AML-193 (cell line): ENCODE measurements at regions not wholly inside any gene's neighbourhood (a gene's known extent, or its start where the extent isn't known, plus 50 kb on each side); places are given as distances from the start of the nearest gene placed in this dataset.

Experiments used
- DNase-seq, 2 experiments: peaks; one replicate each; lab custom pipeline; 2025; lab: John Stamatoyannopoulos, UW

GRCh38 chr2:18651842-18652774 lies 62.7 kb upstream of the NT5C1B start:
- no peak for DNase-seq

DNA sequence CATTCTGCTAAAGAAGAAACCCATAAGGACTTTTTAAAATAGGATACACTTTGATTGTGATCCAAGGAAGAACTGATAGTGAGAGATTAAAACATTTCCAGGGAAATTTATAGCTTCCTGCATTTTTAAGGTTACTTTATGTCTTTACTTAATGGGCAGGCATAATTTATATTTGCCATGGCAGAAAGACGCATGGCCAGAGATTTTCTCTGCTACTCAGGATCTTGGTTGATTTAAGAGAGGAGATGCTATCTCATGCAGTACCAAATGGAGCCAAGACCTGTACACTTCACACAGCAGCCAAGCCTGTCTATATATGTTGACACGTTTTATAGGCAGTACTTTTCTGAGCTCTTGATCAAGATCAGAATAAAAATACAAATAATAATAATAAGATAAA lies 60.9 kb upstream of the NT5C1B start:
- DNase-seq: no peak

DNA sequence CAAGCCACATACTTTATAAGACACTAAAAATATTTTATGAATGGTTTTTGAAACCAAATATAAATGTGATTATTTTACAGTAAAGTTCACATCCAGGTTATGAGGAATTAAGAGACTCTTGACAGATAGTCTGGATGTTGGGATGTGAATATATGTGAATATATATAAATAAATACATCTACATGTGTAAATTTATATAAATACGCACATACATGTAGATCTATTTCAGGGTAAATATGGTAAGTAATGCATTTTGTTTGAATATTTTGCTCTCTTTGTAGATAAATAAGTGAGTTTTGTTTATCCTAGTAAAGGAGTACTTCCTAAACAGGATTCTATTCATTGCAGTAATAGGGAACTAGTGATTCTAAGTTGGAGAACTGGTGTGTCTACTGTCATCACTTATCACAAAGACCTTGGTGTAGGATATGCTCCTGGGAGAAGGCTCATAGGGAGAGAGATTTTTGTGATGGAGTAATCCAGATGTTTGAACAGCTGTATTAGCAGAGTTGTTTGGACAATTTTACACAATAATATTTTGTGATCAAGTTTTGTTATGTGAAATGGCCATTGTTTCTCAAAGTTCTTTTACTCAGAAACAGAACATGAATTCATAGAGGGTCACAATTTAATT lies 60.2 kb upstream of the NT5C1B start:
- no peak for DNase-seq

DNA sequence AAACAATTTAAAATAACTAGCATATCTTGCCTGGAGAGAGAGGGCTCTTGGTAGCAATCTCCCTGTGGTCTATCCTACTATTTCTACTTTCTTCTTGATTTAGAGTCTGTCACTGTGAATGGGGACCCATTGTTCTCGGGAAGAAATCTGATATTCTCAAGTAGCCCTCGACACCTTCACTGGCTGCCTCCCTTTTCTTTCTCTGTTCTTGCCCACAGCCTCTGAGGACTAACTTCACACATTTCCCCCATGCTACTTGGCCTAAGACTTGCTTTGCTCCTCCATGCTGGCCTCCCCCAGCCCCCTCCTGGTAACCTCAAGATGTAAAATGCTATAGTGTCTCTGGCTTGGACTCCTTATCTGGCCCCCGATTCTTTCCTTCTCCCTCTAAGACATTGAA lies 58.8 kb upstream of the NT5C1B start:
- DNase-seq: no peak

GRCh38 chr2:18647731-18648130 lies 58.4 kb upstream of the NT5C1B start:
- DNase-seq: no peak

- no peak for DNase-seq
Measured at GRCh38 chr2:18645315-18645714, 55.9 kb upstream of the NT5C1B start.

DNA sequence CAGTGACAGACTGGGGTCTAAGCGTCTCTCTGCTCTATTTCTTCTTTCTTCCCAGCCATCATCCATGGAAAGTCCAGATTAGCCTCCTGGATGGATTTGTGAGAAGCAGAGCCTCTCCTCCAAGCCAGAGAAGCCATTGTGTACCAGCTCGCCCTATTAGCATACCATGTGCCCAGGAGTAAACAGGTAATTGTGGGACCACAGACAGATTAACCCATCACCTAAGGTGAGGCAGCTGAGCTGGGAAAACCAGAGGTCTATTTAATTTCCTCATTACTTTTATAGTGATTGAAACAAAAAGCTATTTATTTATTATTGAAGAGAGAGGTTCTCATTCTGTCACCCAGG lies 54.7 kb upstream of the NT5C1B start:
- DNase-seq: no peak

- DNase-seq: no peak
Measured at GRCh38 chr2:18643326-18644114, 54.2 kb upstream of the NT5C1B start.

DNA sequence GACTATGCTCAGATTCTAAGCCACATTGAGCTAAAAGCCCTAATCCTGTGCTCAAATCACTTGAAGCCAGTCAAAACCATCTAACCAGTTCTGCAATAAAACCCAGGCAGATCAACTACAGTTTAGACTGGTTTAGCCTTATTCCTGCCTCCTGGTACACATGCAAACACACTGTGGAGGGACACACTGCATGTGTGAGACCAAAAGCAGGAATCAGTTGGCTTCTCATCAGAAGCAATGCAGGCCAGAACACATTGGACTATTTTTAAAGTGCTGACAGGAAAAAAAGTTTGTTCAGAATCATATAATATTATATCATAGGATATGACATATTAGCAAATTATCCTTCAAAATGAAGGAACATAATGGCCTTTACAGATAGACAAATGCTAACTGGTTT lies 52.5 kb upstream of the NT5C1B start:
- no peak for DNase-seq

- no peak for DNase-seq
Measured at GRCh38 chr2:18639756-18640453, 50.5 kb upstream of the NT5C1B start.
